HEK293 (cell line): ENCODE measurements at regions not wholly inside any gene's neighbourhood (a gene's known extent, or its start where the extent isn't known, plus 50 kb on each side); places are given as distances from the start of the nearest gene placed in this dataset.

Experiments used
- CTCF ChIA-PET: fragments of 350-600 bp; formaldehyde crosslinking; extraction: SDS; loops from one replicate; lab custom pipeline; 2021; ENCODE audit warnings: antibody characterized with exemption; lab: Yijun Ruan, JAX
- POLR2A ChIA-PET: fragments of 300-600 bp; formaldehyde crosslinking; extraction: SDS; loops from one replicate; lab custom pipeline; 2020; ENCODE audit warnings: antibody characterized with exemption, inconsistent platforms; lab: Yijun Ruan, JAX
- H3K27ac ChIP-seq: fragments of 200-500 bp; sonication (Bioruptor generic); 2 replicates; pipeline ENCODE4 v1.5.1; 2014; ENCODE audit warnings: low read depth, low read length, control low read depth, inconsistent platforms; ENCODE audit errors: extremely low read depth
- H3K36me3 ChIP-seq, 2 experiments: fragments of 200-500 bp in 1 of 2; sonication (Bioruptor generic) in 1 of 2; 1 replicate in 1 of 2; 2 replicates in 1 of 2; pipeline ENCODE4 v1.5.1; 2014 to 2017; ENCODE audit warnings: inconsistent platforms in 2 of 2, low read length in 2 of 2; ENCODE audit not compliant: control insufficient read depth in 2 of 2, insufficient read depth in 1 of 2
- H3K4me1 ChIP-seq: fragments of 200-500 bp; sonication (Bioruptor generic); 2 replicates; pipeline ENCODE4 v1.5.1; 2014; ENCODE audit warnings: mild to moderate bottlenecking, low read length, inconsistent platforms; ENCODE audit not compliant: control insufficient read depth, insufficient read depth
- H3K4me3 ChIP-seq: 2 replicates; pipeline ENCODE4 v1.5.1; 2011; ENCODE audit warnings: low read depth, mild to moderate bottlenecking, control low read depth, low read length, moderate library complexity
- H3K9me3 ChIP-seq: fragments of 200-500 bp; sonication (Bioruptor generic); 2 replicates; pipeline ENCODE4 v1.5.1; 2014; ENCODE audit warnings: low read depth, low read length, inconsistent platforms; ENCODE audit not compliant: control insufficient read depth, insufficient read depth
- KLF16 ChIP-seq: fragments of 450-650 bp; formaldehyde crosslinking; IDR thresholded peaks from 2 replicates; pipeline ENCODE4 v1.5.1; 2017; ENCODE audit warnings: missing biosample characterization, missing genetic modification characterization
- TSHZ1 ChIP-seq: fragments of 450-650 bp; formaldehyde crosslinking; IDR thresholded peaks from 2 replicates; pipeline ENCODE4 v1.5.1; 2016; ENCODE audit warnings: missing biosample characterization, missing genetic modification characterization, borderline replicate concordance
- ZBTB1 ChIP-seq: fragments of 450-650 bp; formaldehyde crosslinking; IDR thresholded peaks from 2 replicates; pipeline ENCODE4 v1.5.1; 2016; ENCODE audit warnings: missing biosample characterization, missing genetic modification characterization
- ZBTB17 ChIP-seq: fragments of 450-650 bp; formaldehyde crosslinking; IDR thresholded peaks from 2 replicates; pipeline ENCODE4 v1.5.1; 2016; ENCODE audit warnings: missing biosample characterization, missing genetic modification characterization
- ZFP69B ChIP-seq: fragments of 450-650 bp; formaldehyde crosslinking; IDR thresholded peaks from 2 replicates; pipeline ENCODE4 v1.5.1; 2016; ENCODE audit warnings: missing biosample characterization, missing genetic modification characterization
- ZNF202 ChIP-seq: fragments of 450-650 bp; formaldehyde crosslinking; IDR thresholded peaks from 2 replicates; pipeline ENCODE4 v1.5.1; 2016; ENCODE audit warnings: missing biosample characterization, missing genetic modification characterization, borderline replicate concordance
- ZNF214 ChIP-seq: fragments of 450-650 bp; formaldehyde crosslinking; IDR thresholded peaks from 2 replicates; pipeline ENCODE4 v1.5.1; 2017; ENCODE audit warnings: missing biosample characterization, mild to moderate bottlenecking, missing genetic modification characterization, borderline replicate concordance
- ZNF433 ChIP-seq: fragments of 450-650 bp; formaldehyde crosslinking; IDR thresholded peaks from 2 replicates; pipeline ENCODE4 v1.5.1; 2016; ENCODE audit warnings: missing biosample characterization, missing genetic modification characterization, low read depth
- ZNF585B ChIP-seq: fragments of 450-650 bp; formaldehyde crosslinking; IDR thresholded peaks from 2 replicates; pipeline ENCODE4 v1.5.1; 2016; ENCODE audit warnings: missing biosample characterization, missing genetic modification characterization
- ZNF654 ChIP-seq: fragments of 450-650 bp; formaldehyde crosslinking; IDR thresholded peaks from 2 replicates; pipeline ENCODE4 v1.5.1; 2016; ENCODE audit warnings: low read depth, missing biosample characterization, missing genetic modification characterization
- ZNF658 ChIP-seq: fragments of 450-650 bp; formaldehyde crosslinking; IDR thresholded peaks from 2 replicates; pipeline ENCODE4; 2016; ENCODE audit warnings: missing biosample characterization, missing genetic modification characterization
- TF ChIP-seq, protein P1 (sequence below): fragments of 450-650 bp; formaldehyde crosslinking; IDR thresholded peaks from 2 replicates; pipeline ENCODE4 v1.5.1; 2017; ENCODE audit warnings: missing biosample characterization, mild to moderate bottlenecking, missing genetic modification characterization, moderate library complexity
- TF ChIP-seq, protein P2 (sequence below): fragments of 450-650 bp; formaldehyde crosslinking; IDR thresholded peaks from 2 replicates; pipeline ENCODE4 v1.5.1; 2016; ENCODE audit warnings: missing biosample characterization, missing genetic modification characterization
- TF ChIP-seq, protein P3 (sequence below): fragments of 450-650 bp; formaldehyde crosslinking; IDR thresholded peaks from 2 replicates; pipeline ENCODE4 v1.5.0; 2017; ENCODE audit warnings: missing biosample characterization, missing genetic modification characterization, borderline replicate concordance
- TF ChIP-seq, protein P4 (sequence below): fragments of 450-650 bp; formaldehyde crosslinking; IDR thresholded peaks from 2 replicates; pipeline ENCODE4 v1.5.1; 2016; ENCODE audit warnings: missing biosample characterization, missing genetic modification characterization

- Histone ChIP-seq H3K4me1 (no peaks in the 10 kb centered on the region), H3K36me3 (no peaks in the 10 kb centered on the region), H3K4me3 (no peak overlapping the region), H3K27ac (no peak overlapping the region), H3K9me3 (no peaks in the 10 kb centered on the region)
- TF ChIP-seq ZBTB1 (tag by site-specific recombination), result no peak
- TF ChIP-seq, protein P1, sequence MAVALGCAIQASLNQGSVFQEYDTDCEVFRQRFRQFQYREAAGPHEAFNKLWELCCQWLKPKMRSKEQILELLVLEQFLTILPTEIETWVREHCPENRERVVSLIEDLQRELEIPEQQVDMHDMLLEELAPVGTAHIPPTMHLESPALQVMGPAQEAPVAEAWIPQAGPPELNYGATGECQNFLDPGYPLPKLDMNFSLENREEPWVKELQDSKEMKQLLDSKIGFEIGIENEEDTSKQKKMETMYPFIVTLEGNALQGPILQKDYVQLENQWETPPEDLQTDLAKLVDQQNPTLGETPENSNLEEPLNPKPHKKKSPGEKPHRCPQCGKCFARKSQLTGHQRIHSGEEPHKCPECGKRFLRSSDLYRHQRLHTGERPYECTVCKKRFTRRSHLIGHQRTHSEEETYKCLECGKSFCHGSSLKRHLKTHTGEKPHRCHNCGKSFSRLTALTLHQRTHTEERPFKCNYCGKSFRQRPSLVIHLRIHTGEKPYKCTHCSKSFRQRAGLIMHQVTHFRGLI (tag by site-specific recombination), result no peak
- TF ChIP-seq KLF16 (tag by site-specific recombination), result no peak
- TF ChIP-seq ZNF202, result no peak
- TF ChIP-seq, protein P2, sequence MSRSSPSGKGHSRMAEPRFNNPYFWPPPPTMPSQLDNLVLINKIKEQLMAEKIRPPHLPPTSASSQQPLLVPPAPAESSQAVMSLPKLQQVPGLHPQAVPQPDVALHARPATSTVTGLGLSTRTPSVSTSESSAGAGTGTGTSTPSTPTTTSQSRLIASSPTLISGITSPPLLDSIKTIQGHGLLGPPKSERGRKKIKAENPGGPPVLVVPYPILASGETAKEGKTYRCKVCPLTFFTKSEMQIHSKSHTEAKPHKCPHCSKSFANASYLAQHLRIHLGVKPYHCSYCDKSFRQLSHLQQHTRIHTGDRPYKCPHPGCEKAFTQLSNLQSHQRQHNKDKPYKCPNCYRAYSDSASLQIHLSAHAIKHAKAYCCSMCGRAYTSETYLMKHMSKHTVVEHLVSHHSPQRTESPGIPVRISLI (tag by site-specific recombination), result no peak
- TF ChIP-seq ZBTB17, result no peak
- TF ChIP-seq, protein P3, sequence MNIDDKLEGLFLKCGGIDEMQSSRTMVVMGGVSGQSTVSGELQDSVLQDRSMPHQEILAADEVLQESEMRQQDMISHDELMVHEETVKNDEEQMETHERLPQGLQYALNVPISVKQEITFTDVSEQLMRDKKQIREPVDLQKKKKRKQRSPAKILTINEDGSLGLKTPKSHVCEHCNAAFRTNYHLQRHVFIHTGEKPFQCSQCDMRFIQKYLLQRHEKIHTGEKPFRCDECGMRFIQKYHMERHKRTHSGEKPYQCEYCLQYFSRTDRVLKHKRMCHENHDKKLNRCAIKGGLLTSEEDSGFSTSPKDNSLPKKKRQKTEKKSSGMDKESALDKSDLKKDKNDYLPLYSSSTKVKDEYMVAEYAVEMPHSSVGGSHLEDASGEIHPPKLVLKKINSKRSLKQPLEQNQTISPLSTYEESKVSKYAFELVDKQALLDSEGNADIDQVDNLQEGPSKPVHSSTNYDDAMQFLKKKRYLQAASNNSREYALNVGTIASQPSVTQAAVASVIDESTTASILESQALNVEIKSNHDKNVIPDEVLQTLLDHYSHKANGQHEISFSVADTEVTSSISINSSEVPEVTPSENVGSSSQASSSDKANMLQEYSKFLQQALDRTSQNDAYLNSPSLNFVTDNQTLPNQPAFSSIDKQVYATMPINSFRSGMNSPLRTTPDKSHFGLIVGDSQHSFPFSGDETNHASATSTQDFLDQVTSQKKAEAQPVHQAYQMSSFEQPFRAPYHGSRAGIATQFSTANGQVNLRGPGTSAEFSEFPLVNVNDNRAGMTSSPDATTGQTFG, result no peak
- no peak for TF ChIP-seq ZNF654
- no peak for TF ChIP-seq ZNF433 (tag by site-specific recombination)
- TF ChIP-seq ZNF585B (tag by site-specific recombination), result no peak
- TF ChIP-seq ZFP69B (tag by site-specific recombination), result no peak
- POLR2A ChIA-PET, result no interaction called here
- CTCF ChIA-PET, result interaction anchor here (0.6 kb wide), 2 partner anchors 130 to 194 kb away, joined by 3 read pairs; no protein-coding TSS in a partner anchor
Observed at GRCh38 chr1:68938051-68938666, 441.3 kb upstream of the DEPDC1 start.

GRCh38 chr1:68950036-68950435, 453.2 kb upstream of the DEPDC1 start:
- POLR2A ChIA-PET, result no interaction called here

More at GRCh38 chr1:68950036-68950435, 453.2 kb upstream of the DEPDC1 start:
- Histone ChIP-seq H3K4me3 (no peak overlapping the region), H3K4me1 (peaks cover 11% of the 10 kb centered on the region), H3K9me3 (no peaks in the 10 kb centered on the region), H3K36me3 (no peaks in the 10 kb centered on the region), H3K27ac (no peak overlapping the region)
- TF ChIP-seq, protein P4, sequence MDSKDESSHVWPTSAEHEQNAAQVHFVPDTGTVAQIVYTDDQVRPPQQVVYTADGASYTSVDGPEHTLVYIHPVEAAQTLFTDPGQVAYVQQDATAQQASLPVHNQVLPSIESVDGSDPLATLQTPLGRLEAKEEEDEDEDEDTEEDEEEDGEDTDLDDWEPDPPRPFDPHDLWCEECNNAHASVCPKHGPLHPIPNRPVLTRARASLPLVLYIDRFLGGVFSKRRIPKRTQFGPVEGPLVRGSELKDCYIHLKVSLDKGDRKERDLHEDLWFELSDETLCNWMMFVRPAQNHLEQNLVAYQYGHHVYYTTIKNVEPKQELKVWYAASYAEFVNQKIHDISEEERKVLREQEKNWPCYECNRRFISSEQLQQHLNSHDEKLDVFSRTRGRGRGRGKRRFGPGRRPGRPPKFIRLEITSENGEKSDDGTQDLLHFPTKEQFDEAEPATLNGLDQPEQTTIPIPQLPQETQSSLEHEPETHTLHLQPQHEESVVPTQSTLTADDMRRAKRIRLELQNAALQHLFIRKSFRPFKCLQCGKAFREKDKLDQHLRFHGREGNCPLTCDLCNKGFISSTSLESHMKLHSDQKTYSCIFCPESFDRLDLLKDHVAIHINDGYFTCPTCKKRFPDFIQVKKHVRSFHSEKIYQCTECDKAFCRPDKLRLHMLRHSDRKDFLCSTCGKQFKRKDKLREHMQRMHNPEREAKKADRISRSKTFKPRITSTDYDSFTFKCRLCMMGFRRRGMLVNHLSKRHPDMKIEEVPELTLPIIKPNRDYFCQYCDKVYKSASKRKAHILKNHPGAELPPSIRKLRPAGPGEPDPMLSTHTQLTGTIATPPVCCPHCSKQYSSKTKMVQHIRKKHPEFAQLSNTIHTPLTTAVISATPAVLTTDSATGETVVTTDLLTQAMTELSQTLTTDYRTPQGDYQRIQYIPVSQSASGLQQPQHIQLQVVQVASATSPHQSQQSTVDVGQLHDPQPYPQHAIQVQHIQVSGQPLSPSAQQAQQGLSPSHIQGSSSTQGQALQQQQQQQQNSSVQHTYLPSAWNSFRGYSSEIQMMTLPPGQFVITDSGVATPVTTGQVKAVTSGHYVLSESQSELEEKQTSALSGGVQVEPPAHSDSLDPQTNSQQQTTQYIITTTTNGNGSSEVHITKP (tag by site-specific recombination), result no peak
- TF ChIP-seq ZNF658 (tag by site-specific recombination) (no peak), TSHZ1 (no peak), ZNF214 (tag by site-specific recombination) (no peak)
- CTCF ChIA-PET, result no interaction called here
